CD4-positive, alpha-beta T cell treated with Interleukin-4 for 4 hours (primary cell): ENCODE measurements at regions not wholly inside any gene's neighbourhood (a gene's known extent, or its start where the extent isn't known, plus 50 kb on each side); places are given as distances from the start of the nearest gene placed in this dataset.
"Not testable (repeated sequence)": the region's sequence is repeated elsewhere in the genome, so short reads cannot be mapped to it uniquely, and the experiment has no call there.

ENCODE experiments used
- DNase-seq: peaks from one replicate; pipeline ENCODE4 v3.0.0-alpha.2; 2020

DNA sequence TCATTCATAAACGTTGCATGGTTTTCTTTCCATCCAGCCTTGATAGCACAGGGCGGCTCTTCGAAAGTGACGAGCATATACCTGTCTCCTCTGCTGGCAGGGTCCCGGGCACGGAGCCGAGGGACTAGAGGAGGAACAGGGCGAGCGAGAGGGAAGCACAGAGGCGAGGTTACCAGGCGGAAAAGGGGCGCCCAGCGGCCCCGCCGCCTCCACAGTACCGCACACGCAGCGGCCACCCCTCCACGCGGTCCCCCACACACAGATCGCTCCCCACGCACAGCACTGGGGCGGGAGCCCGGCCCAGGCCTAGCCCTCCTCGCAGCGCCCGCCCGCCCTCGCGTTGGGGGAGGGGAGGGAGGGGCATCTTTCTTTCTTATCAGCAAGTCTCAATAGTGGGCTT, 296.6 kb upstream of the DAB2 start:
- DNase-seq = no peak

DNA sequence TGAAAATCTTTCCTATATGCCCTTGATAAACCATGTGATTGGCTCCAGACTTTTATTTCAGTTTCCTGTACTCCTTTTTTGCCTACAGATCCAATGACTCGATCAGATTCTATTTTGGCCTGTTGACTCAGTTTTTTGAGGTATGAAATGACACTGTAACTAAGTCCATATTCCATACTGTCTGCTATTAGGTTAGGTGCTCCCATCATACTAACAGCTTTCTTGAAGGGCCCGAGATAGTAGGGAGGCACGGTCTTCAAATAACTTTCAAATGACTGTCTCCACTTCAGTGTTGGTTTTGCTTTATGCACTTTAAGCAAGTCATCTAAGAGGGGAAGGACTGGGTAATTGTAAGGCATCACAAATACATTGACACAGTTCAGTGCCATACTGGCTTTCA, 295.4 kb upstream of the DAB2 start:
- no peak for DNase-seq

DNA sequence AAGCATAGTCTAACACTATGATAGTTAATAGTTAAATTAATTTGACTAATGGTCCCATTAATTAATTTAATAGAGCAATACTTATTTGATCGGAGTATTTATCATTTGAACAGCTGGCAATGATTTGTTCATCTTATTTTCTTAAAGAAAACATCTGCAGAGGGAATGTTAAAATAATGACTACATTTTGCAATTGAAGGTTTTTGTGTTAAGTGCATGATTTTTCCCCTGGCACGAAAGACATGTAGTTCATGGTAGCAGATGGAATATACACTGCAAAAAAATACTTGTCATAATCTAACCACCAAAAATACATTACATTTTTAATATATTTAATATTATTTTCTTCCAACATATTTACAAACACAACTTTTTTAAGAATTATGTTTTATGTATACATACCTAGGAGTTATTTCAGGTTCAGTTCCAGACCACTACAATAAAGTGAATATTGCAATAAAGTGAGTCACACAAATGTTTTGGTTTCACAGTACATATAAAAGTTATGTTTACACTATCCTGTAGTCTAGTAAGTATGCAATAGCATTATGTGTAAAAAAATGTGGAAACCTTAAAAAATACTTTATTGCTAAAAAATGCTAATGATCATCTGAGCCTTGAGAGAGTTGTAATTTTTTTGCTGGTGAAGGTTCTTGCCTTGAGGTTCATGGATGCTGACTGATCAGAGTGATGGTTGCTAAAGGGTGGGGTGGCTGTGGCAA, 292.6 kb upstream of the DAB2 start:
- DNase-seq = no peak

DNA sequence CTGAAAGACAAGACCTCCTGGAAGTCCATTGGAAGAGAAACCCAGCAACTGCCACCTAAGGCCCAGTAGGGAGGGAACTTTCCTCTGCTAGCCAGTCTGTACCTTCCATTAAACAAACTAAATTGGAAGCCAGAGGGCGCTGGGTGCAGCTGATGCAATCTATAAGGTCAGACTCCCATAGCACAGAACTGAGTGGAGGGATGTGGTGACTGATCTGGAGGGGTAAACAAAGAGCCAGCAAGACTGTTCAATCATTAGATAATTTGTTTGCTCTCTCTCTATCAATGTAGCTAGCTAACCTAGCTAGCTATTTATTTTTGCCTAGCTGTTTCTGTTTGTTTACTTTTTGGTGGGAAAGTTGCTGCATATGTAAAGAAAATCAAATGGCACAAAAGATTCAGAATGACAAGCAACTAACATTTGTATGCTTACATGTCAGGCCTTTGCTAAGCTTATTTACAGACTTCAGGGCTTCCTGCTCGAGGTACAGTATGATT, 291.8 kb upstream of the DAB2 start:
- peak; percentile 29 for DNase-seq

DNA sequence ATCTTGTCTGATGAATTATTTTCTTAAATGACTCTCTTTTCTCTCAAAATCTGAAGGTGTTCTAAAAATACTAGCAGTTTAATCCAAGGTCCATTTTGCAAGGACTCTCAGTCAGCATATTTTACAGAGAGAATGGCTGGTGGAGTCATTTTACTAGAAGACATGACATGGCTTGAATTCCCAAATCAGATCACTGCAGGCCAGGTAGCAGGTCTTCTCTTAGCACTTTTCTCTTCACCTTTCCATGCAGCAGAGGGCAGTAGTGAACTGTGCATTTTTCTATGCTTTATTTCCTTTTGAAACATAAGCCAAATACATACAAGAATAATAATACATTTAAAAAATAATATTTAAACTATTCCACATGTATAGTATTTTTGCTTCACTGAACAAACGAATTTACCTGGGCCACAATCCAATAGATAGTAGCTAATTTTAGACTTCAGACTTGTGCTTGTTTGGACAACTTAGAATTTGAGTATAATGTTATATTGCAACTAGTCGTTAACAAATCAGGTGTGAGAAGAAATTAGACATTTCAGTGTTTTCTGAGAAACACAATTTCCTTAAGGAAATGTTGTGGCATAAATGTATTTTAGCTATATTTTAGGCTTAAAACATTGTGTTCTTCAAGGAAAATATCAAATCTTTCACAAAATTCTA, 289.4 kb upstream of the DAB2 start:
- DNase-seq = peak; percentile 47

DNA sequence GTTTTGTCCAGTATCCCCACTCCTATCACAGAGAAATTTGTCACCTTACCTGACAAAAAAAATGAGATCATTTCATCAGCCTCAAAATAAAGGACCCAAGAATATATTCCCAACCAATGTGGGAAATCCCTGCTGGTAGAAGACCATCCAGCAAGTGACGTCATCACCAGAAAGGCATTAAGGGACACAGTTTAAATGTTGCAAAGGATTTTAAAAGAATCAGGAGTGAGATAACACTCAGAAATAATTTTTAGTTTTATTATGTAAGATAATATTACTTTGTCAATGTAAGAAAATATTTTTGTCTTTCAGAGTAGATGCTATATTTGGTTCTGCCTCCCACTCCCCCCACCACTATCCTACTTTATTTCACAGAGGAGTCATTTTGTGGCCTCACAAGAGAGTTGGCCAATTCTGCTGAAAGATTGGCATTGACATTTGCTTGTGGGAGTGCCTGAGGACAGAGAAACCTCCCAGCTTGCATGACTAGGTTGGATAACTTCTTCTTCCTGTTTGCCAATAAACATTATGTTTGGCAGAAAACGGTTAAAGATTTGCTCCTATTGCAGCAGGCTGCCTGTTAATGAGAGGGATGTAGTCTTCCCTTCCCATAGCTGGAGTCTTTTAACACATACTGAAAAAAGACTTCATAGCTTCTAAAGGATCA, 288.6 kb upstream of the DAB2 start:
- no peak for DNase-seq

DNA sequence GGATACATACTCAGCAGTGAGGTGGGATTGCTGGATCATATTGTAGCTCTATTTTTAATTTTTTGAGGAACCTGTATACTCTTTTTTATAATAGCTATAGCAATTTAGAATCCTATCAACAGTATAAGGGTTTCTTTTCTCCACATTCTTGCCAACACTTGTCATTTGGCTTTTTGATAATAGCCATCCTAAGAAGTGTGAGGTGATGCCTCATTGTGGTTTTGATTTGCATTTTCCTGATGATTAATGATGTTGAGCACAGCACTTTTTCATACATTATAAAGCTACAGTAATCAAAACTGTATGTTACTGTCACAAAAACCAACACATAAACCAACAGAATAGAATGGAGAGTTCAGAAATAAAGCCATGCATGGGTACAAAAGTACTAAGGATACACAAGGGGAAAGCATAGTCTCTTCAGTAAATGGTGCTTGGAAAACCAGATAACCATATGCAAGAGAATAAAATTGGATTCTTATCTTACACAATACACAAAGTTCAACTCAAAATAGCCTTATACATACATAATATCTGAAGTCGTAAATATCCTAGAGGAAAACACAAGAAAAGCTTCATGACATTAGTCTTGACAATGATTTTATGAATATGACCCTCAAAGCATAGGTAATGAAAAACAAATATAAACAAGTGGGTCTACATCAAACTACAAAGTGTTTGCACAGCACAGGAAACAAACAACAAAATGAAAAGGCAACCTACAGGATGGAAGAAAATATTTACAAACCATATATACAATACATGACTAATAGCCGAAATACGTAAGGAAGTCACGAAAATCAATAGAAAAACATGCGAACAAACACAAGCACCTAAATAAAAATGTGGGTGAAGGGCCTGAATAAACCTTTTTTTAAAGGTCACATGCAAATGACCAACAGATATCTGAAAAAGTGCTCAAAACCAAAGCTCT, 287.8 kb upstream of the DAB2 start:
- DNase-seq = no peak

DNA sequence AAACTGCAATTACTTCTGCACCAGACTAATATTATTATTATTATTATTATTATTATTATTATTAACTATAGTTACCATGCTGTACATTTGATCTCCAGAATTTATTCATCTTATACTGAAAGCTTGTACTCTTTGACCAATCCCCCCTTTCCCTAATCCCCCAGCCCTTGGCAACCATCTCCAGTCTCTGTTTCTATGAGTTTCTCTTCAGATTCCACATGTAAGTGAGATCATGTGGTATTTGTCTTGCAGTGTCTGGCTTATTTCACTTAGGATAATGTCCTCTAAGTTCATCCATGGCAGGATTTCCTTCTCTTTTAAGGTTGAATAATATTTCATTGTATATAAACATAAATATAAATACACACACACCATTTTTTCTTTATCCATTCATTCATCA, 287.0 kb upstream of the DAB2 start:
- no peak for DNase-seq

DNA sequence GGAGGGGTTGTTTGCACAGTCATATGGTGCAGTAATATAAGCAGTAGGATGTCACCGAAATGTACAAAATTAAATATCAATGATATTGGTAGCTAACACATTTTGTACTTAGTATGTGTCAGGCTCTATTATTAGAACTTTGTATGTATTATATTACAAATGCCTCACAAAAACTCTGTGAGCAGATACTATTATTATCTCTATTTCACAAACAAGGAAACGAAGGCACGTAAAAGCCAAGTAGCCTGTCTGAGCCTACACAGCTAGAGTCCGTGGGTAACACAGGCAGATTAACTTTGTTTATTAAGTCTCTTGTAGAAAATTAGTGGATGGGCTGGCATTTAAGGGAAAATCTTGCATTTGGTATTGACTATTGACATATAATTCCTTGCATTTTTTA, 284.3 kb upstream of the DAB2 start:
- DNase-seq = no peak

DNA sequence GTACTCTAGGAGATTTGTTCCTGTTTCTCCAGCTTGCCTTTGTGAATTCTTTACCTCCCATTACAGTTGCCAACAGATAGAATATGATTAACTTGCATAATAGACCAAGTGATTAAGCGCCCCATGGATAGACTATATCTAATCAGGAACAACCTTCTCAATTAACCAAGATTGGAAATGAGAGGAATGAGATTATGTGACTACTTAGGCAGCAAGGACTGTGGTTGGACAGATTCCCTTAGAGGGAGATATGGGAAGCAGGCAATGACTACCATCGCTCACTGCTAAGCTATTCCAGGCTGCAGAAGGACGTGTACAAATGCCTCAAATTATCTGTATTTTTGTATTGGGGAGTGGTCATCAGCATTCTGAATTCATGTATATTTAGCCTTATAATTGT, 278.1 kb upstream of the DAB2 start:
- DNase-seq = no peak

DNA sequence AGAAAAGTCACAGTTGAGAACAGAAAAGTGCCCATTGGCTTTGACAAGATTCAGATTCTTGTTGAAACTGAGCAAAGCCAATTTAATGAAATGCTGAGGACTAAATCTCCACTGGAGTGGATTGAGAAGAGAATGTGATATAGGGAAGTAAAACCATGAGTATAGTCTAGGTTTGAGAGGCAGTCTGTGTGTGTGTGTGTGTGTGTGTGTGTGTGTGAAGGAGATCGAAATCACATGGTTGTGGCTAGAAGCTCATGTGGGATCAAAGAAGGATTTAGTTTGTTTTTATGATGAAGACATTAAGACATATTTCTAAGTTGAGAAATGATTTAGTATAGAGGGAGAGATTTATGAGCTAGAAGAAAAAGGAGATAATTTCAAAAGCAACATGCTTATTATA, 275.7 kb upstream of the DAB2 start:
- no peak for DNase-seq

DNA sequence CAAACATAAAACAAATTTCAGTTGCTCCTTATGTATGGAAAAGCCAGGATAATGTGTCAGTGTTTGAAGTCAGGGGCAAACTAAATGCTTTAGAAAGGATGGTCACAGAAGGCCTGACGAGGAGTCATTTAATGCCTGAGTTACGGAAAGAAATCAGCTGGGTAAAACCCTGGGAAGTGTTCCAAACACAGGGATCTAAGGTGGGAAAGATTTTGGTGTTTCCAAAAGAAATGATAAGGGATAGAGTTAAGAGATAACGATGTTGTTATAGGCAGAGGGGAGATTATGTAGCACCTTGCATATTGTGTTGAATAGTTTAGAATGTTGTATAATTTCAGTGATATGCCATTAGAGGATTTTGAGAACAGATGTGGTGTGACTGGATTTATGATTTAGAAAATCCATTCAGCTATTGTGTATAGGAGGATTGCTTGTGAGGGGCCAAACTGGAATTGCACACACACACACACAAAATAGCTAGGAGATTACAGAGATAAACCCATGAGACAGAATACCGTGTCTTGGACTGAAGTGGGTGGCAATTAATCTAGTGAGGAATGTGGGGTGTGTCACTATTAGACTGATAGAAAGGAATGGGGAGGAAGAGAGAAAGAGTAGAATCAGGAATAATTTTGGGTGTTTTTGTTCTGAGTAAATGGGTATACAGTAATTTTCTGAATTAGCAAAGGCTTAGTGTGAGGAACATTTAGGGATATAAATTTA, 274.2 kb upstream of the DAB2 start:
- no peak for DNase-seq

DNA sequence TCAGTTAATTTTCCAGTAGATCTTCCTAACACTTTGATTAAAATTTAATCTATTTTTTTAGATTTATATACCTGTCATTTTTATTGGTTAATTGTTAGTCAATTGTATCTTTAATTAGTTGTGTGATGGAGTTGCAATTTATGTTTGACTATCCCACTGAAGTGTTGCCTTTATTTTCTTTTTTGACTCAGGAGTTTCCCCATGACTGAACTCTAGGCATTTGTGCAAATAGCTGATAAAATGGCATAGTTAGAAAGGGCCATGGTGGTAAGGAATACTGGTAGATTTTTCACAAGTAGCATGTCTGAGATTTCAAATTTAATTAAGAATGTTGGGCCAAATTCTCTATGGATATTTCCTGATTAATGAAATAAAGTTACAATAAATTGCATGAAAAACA, 273.1 kb upstream of the DAB2 start:
- DNase-seq = no peak

DNA sequence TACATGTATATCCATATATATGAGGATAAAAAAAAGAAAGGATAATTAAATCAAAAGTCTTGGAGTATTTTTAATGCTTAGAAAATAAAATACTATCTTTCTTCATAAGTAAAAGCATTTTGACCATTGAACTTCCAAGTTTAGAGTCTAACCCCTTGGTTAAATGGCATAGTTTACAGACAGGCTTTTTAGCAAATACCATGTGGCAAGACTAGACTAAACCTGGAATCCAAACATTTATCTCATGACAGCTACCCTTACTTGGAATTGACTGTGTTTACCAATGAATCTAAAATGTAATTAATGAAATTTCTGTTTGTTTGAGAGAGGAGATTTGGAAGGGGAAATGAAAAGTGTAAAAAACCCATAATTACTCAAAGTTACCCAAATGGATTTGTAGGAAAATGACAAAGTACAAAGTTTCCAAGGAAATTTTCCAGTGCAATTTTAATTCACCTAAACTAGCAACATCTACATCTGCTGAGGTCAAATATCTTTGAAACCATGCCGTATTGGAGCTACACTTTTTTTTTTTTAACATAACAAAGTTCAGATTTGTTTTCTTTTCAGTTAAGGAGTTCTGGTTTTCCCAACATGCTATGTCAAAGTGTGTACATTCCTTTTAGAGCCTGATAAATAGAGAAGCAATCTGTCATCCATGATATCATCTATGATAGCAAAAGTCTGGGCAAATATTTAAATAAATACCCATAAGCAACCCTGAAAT, 272.1 kb upstream of the DAB2 start:
- no peak for DNase-seq

DNA sequence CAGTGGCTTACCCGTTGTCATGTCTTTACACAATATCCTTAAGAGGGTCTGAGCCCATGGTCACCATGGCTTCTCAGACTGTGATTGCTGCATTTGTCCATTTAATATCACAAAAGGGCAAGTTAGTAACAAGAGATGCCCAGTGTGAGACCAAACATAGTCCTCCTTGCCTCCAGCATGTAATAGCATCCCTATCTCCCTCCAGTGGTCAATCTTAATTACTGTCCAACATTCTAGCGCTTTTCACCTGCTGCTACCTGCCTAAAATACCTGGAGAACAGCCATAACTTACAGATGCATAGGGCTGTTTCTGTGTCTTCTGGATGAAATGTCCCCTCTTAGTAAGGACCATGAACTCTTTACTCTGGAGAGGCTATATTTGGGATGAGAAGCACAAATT, 267.2 kb upstream of the DAB2 start:
- no peak for DNase-seq

DNA sequence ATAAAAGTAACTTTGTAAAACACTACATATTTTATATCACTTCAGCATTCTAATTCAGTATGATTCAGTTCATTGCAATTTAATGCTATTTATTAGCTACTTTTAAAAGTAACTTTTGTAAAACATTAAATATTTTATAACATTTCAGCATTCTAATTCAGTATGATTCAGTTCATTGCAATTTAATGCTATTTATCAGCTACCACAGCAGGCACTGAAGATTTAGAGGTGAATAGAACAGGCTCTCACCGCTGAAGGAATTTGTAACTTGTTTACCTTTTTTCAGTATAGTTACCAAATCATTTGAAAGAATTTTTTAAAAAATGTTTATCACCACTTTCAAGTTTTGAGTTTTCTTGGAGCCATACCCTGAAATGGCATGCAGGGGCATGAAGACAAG, 266.4 kb upstream of the DAB2 start:
- no peak for DNase-seq

DNA sequence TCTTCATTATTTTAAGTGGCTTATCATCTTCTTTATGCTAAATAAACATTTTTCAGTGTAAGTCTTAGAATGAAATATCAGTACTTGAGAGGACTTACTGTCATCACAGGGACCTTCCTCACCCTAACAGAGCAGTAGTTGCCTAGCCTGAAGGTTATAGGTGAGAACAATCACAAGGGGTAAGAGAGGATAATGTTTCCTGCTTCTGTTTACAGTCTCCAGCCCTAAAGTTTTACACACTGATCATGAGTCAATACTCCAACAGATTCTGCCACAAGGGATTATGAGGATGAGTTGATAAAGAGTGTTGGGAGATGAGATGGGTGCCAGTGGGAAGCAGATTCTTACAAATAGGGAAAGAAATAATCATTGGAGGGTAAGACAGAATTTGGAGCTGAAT, 265.1 kb upstream of the DAB2 start:
- DNase-seq = no peak

DNA sequence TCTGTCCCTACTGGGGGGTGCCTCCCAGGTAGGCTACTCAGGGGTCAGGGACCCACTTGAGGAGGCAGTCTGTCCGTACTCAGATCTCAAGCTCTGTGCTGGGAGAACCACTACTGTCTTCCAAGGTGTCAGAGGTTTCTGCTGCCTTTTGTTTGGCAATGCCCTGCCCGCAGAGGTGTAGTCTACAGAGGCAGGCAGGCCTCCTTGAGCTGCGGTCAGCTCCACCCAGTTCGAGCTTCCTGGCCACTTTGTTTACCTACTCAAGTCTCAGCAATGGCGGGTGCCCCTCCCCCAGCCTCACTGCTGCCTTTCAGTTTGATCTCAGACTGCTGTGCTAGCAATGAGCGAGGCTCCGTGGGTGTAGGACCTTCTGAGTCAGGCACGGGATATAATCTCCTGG, 263.1 kb upstream of the DAB2 start:
- DNase-seq = not testable (repeated sequence)

DNA sequence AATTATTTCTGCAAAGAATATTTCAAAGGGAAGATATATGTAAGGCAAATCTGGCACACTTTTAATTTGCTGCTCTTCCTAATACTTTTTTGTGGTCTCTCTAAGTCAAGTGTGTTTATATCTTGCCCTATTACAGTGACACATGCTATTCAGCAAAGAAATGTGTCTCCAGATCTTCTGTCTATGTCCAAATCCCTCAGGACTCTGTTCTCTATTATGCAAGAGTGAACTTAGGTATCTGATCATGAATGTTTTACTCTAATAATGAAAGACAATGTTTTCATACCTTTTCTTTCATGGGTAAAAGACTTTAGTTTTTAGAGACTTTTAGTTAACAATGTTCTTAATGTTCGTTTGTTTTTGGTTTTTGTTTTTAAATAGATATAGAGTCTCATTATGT, 255.4 kb upstream of the DAB2 start:
- DNase-seq = no peak

DNA sequence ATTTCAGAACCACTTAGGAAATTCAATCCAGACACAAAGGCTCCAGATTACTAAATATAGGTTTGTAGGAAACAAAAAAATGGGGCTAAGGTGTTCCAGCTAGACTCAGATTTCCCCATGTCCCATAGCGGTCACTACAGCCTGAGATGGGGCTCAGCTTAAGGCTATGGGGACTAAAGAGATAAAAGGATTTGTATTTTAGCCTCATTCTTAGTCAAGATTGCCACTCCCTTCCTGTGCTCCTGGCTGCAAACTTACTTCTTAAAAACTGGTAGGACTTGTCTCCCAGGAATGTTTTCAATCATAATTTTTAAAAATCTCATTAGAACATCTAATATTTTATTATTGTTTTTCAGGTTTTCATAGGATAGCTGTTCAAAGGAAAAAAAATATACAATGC, 253.8 kb upstream of the DAB2 start:
- DNase-seq = no peak

DNA sequence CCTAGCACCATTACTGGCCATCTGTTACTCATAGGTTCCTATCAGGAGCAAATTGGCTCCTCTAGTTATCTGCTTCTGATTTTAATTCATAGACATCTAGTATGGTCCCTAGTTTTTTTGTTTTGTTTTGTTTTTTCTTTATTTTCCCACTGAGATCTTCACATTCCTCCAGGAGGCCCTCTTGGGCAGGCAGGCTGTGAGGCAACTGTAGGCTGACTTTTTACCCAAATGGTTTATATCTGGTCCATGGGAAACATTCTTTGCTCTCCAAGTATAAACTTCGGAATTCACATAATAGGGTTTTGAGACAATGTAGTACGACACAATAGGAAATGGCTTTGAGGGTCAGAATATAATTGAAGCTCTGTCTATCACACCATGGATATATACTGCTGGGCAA, 250.9 kb upstream of the DAB2 start:
- no peak for DNase-seq
